ENCODE measurements at regions not wholly inside any gene's neighbourhood (a gene's known extent, or its start where the extent isn't known, plus 50 kb on each side); places are given as distances from the start of the nearest gene placed in this dataset.

- DNase-seq, result no peak
Measured at GRCh38 chr14:98756749-98757148, 515.2 kb downstream of the BCL11B start.

GRCh38 chr14:98758440-98758839 is 513.6 kb downstream of the BCL11B start:
- no peak for DNase-seq

DNA sequence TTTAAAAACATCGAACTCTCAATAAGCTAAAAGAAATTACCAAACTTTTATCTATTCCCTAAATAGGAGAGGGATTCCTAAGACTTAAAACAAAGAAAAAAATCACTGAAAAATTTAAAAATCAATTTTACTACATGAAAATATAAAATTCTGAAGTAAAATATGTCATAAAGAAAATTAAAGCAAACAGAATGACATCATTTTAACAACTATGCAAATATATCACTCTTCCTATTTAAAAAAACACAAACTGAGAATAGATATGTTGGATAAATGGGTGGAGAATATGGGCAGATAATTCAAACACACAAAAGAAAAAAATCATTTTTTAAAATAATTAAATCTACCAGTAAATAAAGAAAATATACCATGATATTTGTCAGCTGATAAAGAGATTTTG is 510.0 kb downstream of the BCL11B start:
- no peak for DNase-seq

- no peak for DNase-seq
Measured at GRCh38 chr14:98766818-98767217, 505.2 kb downstream of the BCL11B start.

DNA sequence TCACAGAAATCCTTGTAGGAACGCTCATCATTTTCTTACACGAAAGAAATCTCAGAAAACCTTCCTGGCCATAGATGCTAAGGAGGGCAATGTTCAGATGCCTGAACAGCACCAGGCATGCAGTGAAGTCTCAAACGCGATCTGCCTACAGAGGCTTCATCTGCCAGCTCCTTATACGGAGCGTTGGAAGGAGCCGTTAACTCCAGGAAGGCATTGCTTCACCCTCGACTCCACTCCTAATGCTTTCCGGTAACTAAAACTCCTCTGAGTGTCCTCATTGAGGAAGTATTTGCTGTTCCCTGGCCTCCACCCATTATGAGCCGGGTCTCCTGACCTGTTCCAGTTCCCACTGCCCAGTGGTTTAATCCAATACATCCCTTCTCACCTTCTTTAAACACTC is 502.7 kb downstream of the BCL11B start:
- DNase-seq, result no peak

- DNase-seq, result no peak
Measured at GRCh38 chr14:98770151-98770550, 501.8 kb downstream of the BCL11B start.

DNA sequence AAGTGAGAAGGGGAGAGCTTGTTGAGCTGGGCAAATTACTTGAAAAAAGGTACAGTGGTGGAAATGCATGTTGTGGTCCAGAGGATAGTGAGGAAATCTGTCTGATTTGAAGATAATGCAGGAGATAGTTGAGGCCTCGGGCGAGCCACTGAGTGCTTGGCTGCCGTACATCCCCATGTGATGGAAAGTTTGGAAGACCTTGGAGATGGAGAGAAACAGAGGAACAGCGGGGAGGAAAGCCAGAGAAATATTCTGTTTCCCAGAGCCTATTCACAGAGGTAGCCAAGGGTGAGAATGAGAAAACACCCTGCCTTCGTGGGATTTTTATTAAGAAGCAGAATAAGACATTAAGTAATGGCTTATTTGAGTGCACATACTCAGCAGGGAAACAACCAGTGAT is 498.2 kb downstream of the BCL11B start:
- no peak for DNase-seq

DNA sequence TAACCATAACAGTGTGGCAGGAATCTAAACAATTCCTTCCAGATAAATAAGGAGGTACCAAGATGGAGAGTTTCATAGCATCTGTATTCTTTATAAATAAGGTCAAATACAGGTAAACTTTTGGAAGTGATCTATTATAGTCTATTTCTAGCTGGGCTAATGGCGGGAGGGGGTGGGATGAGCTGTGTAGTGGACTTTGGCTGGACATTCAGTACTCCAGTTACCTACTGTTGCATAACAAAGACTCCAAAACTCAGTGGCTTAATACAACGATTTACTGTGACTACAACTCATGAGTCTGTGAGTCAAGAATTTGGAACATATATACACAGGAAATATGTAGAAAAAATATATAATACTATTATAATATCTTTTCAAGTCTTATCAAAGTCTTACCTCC is 496.1 kb downstream of the BCL11B start:
- no peak for DNase-seq

- no peak for DNase-seq
Measured at GRCh38 chr14:98782062-98782461, 489.9 kb downstream of the BCL11B start.

DNA sequence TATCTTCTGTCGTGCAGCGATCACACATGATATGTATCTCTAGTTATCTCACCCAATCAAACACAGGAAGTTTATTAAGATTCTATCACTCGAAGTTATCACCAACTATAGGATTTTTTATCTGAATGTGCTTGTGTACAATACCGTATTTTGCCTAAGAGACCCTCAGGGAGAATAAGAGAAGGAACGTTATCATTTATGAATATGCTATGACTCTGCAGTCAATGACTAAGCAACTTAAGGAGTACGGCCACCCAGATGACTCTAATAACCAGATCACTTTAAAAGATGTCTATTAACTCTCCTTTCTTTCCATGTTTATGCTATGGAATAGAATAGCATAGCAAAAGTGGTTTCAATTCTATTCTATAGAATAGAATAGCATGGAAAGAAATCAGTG is 486.4 kb downstream of the BCL11B start:
- no peak for DNase-seq

GRCh38 chr14:98786456-98786855 is 485.5 kb downstream of the BCL11B start:
- DNase-seq, result no peak

GRCh38 chr14:98791661-98792060 is 480.3 kb downstream of the BCL11B start:
- DNase-seq, result no peak

- DNase-seq, result no peak
Measured at GRCh38 chr14:98792171-98792570, 479.8 kb downstream of the BCL11B start.

- DNase-seq, result no peak
Measured at GRCh38 chr14:98798099-98798498, 473.9 kb downstream of the BCL11B start.

DNA sequence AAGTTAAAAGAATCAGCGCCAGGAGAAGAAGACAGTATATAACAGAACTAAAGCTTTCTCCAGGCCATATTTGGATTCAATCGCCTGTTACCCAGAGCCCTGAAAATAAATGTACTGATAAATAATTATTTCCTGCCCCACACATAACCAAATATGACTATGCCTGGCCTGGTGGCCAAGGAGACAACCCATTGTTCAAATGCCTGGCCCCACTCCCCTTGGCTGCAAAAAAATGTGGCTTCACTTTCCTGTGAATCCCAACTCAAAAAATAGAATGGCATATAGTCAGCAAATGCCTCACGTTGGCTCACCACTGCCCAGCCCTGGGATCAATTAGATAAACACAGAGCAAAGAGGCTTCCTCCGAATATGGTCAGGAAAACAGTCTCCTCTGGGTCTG is 472.1 kb downstream of the BCL11B start:
- no peak for DNase-seq

GRCh38 chr14:98802044-98802443 is 470.0 kb downstream of the BCL11B start:
- DNase-seq, result no peak

DNA sequence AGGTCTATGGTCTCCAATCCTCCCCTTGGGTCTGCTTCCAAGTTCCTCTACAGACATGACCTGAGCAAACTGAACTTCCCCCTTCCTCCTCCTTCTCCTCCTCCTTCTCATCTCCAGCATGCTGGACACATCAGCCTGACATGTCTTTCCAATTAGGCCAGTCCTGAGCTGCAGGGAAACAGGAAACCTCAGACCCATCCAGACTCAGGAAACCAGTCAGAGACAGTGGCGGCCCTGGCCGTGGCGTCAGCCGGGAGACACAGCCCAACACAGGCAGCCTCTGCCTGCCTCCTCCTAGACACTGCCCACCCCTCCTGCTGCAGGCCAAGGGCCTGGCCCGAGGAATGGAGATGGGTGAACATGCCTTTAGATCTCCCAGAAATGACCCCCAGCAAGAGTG is 468.8 kb downstream of the BCL11B start:
- DNase-seq, result no peak

GRCh38 chr14:98808494-98809407 is 463.2 kb downstream of the BCL11B start:
- DNase-seq, result no peak

GRCh38 chr14:98816195-98816594 is 455.8 kb downstream of the BCL11B start:
- DNase-seq, result no peak

GRCh38 chr14:98816720-98817119 is 455.3 kb downstream of the BCL11B start:
- no peak for DNase-seq

DNA sequence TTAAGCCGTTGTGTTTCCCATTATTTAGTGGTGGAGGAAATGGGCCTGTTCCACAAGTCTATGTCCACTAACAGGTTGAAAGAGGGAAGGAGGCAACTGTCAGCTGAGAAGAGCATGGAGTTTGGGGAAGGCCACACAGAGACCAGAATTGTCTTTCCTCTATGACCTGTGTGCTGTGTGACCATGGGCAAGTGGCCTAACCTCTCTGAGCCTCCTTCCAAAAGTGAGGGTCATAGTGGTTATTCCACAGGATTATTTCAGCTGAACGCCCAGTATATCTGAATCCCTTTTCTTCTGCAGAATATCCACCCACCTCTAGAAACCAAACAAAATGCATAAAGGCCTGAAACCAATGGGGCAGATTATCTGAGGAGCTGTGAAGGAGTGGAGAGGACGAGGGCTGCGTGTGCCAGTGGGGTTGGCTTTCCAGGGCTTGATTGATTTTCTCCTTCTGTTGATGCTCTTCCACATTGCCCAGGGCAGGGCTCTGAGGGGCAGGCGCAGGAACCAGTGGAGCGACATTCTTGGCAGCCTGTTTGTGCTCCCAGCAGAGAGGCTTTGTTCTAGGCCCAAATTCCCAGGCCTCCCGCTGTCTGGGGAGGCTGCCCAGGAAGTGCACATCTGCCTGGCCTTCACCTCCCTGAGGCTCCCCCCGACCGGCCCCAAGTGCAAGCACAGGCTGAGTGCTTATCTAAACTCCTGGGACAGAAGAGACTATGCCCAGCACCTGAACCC is 452.7 kb downstream of the BCL11B start:
- no peak for DNase-seq

GRCh38 chr14:98819867-98820206 is 452.2 kb downstream of the BCL11B start:
- DNase-seq, result no peak

- DNase-seq, result no peak
Measured at GRCh38 chr14:98822917-98823316, 449.1 kb downstream of the BCL11B start.

GRCh38 chr14:98826618-98827017 is 445.4 kb downstream of the BCL11B start:
- no peak for DNase-seq
